GM20000 (cell line): ENCODE measurements at regions not wholly inside any gene's neighbourhood (a gene's known extent, or its start where the extent isn't known, plus 50 kb on each side); places are given as distances from the start of the nearest gene placed in this dataset.

ENCODE experiments used
- DNase-seq: peaks from one replicate; pipeline ENCODE4 v3.0.0; 2012; ENCODE audit warnings: low spot score
- CTCF ChIP-seq: IDR thresholded peaks from 2 replicates; pipeline ENCODE4 v1.5.1; 2012; ENCODE audit warnings: mild to moderate bottlenecking, control low read depth; ENCODE audit errors: extremely low read depth, missing control alignments

- no peak for DNase-seq
- TF ChIP-seq CTCF = no peak
Observed at GRCh38 chr13:80862456-80862855, 521.5 kb upstream of the SPRY2 start.

- TF ChIP-seq CTCF = no peak
- no peak for DNase-seq
Observed at GRCh38 chr13:80860845-80861244, 519.9 kb upstream of the SPRY2 start.

GRCh38 chr13:80858131-80858530 is 517.2 kb upstream of the SPRY2 start:
- DNase-seq = no peak
- no peak for TF ChIP-seq CTCF

- no peak for TF ChIP-seq CTCF
- no peak for DNase-seq
Observed at GRCh38 chr13:80857321-80857720, 516.4 kb upstream of the SPRY2 start.

GRCh38 chr13:80850771-80851170 is 509.8 kb upstream of the SPRY2 start:
- DNase-seq = no peak
- TF ChIP-seq CTCF = no peak

GRCh38 chr13:80844164-80844563 is 503.2 kb upstream of the SPRY2 start:
- no peak for DNase-seq
- TF ChIP-seq CTCF = no peak

- no peak for DNase-seq
- TF ChIP-seq CTCF = no peak
Observed at GRCh38 chr13:80841414-80841813, 500.5 kb upstream of the SPRY2 start.
